MM.1S (cell line): ENCODE measurements at regions not wholly inside any gene's neighbourhood (a gene's known extent, or its start where the extent isn't known, plus 50 kb on each side); places are given as distances from the start of the nearest gene placed in this dataset.

Source experiments
- DNase-seq: peaks from one replicate; pipeline ENCODE4 v3.0.0-alpha.2; 2015
- H2AFZ ChIP-seq: fragments of 300-600 bp; sonication (generic); 2 replicates; pipeline ENCODE4 v1.6.0; 2016; ENCODE audit warnings: antibody characterized with exemption, low read length
- H3F3A ChIP-seq: fragments of 300-600 bp; sonication (generic); 2 replicates; pipeline ENCODE4 v1.6.1; 2016; ENCODE audit warnings: mild to moderate bottlenecking, antibody characterized with exemption, low read length, moderate library complexity, mixed read lengths; ENCODE audit not compliant: insufficient read depth
- H3K27ac ChIP-seq: fragments of 300-600 bp; sonication (generic); 2 replicates; pipeline ENCODE4 v1.5.1; 2016; ENCODE audit warnings: mild to moderate bottlenecking, low read length
- H3K27me3 ChIP-seq: fragments of 300-600 bp; sonication (generic); replicated peaks from 2 replicates; pipeline ENCODE4 v1.6.0; 2016; ENCODE audit warnings: low read length; ENCODE audit not compliant: insufficient read depth
- H3K36me3 ChIP-seq: fragments of 300-600 bp; sonication (generic); replicated peaks from 2 replicates; pipeline ENCODE4 v1.6.1; 2016; ENCODE audit warnings: mild to moderate bottlenecking, low read length, mixed read lengths; ENCODE audit not compliant: insufficient read depth
- H3K4me1 ChIP-seq: fragments of 300-600 bp; sonication (generic); 2 replicates; pipeline ENCODE4 v1.6.1; 2016; ENCODE audit warnings: low read length, mixed read lengths
- H3K4me2 ChIP-seq: fragments of 300-600 bp; sonication (generic); 2 replicates; pipeline ENCODE4 v1.6.0; 2016; ENCODE audit warnings: low read depth, low read length
- H3K4me3 ChIP-seq: fragments of 300-600 bp; sonication (generic); 2 replicates; pipeline ENCODE4 v1.5.1; 2016; ENCODE audit warnings: low read length, mixed read lengths
- H3K79me2 ChIP-seq: fragments of 300-600 bp; sonication (generic); 2 replicates; pipeline ENCODE4 v1.6.1; 2016; ENCODE audit warnings: mixed run types, low read length, mixed read lengths
- H3K9ac ChIP-seq: fragments of 300-600 bp; sonication (generic); 2 replicates; pipeline ENCODE4 v1.6.1; 2016; ENCODE audit warnings: low read length, mixed read lengths
- H3K9me2 ChIP-seq: fragments of 300-600 bp; sonication (generic); replicated peaks from 2 replicates; pipeline ENCODE4 v1.6.1; 2016; ENCODE audit warnings: mild to moderate bottlenecking, low read length, mixed read lengths; ENCODE audit not compliant: insufficient read depth
- H3K9me3 ChIP-seq: fragments of 300-600 bp; sonication (generic); replicated peaks from 2 replicates; pipeline ENCODE4 v1.6.1; 2016; ENCODE audit warnings: mild to moderate bottlenecking, low read length, mixed read lengths; ENCODE audit not compliant: insufficient read depth
- H4K20me1 ChIP-seq: fragments of 300-600 bp; sonication (generic); 2 replicates; pipeline ENCODE4 v1.6.1; 2016; ENCODE audit warnings: mild to moderate bottlenecking, low read length, moderate library complexity, mixed read lengths; ENCODE audit not compliant: insufficient read depth
- CTCF ChIP-seq: fragments of 300-600 bp; sonication (generic); IDR thresholded peaks from 2 replicates; pipeline ENCODE4 v1.5.1; 2016; ENCODE audit warnings: antibody characterized with exemption, low read length, mixed read lengths
- EZH2 ChIP-seq: fragments of 300-600 bp; sonication (generic); optimal IDR thresholded peaks from 2 replicates; pipeline ENCODE3; 2017; ENCODE audit warnings: low read depth, mild to moderate bottlenecking, antibody characterized with exemption, low read length, mixed read lengths
- EZH2phosphoT487 ChIP-seq: fragments of 300-600 bp; sonication (generic); IDR thresholded peaks from 2 replicates; pipeline ENCODE4 v1.6.1; 2018; ENCODE audit warnings: antibody characterized with exemption, low read length

GRCh38 chr21:16243396-16243795 is 513.6 kb downstream of the USP25 start:
- Histone ChIP-seq H3K4me2 (no peak overlapping the region), H3F3A (no peaks in the 10 kb centered on the region), H3K4me1 (no peaks in the 10 kb centered on the region), H3K27ac (no peak overlapping the region), H3K36me3 (no peaks in the 10 kb centered on the region), H3K9me3 (no peaks in the 10 kb centered on the region), H2AFZ (no peak overlapping the region), H4K20me1 (no peaks in the 10 kb centered on the region), H3K4me3 (no peak overlapping the region), H3K27me3 (no peaks in the 10 kb centered on the region), H3K9me2 (no peaks in the 10 kb centered on the region), H3K9ac (no peak overlapping the region), H3K79me2 (no peaks in the 10 kb centered on the region)
- no peak for DNase-seq
- TF ChIP-seq EZH2phosphoT487 (no peak), EZH2 (no peak), CTCF (no peak)

- no peak overlapping the region for H3K9ac ChIP-seq
- no peaks in the 10 kb centered on the region for H3F3A ChIP-seq
- H2AFZ ChIP-seq, result no peak overlapping the region
- H4K20me1 ChIP-seq, result no peaks in the 10 kb centered on the region
- no peaks in the 10 kb centered on the region for H3K9me2 ChIP-seq
- no peak overlapping the region for H3K4me3 ChIP-seq
- H3K27me3 ChIP-seq, result no peaks in the 10 kb centered on the region
- no peak for TF ChIP-seq EZH2phosphoT487
- TF ChIP-seq CTCF, result no peak
- TF ChIP-seq EZH2, result no peak
- no peak overlapping the region for H3K4me2 ChIP-seq
- no peak for DNase-seq
- H3K79me2 ChIP-seq, result no peaks in the 10 kb centered on the region
- no peak overlapping the region for H3K27ac ChIP-seq
- H3K9me3 ChIP-seq, result no peaks in the 10 kb centered on the region
- no peaks in the 10 kb centered on the region for H3K4me1 ChIP-seq
- no peaks in the 10 kb centered on the region for H3K36me3 ChIP-seq
Measured at GRCh38 chr21:16248705-16249104, 518.9 kb downstream of the USP25 start.

DNA sequence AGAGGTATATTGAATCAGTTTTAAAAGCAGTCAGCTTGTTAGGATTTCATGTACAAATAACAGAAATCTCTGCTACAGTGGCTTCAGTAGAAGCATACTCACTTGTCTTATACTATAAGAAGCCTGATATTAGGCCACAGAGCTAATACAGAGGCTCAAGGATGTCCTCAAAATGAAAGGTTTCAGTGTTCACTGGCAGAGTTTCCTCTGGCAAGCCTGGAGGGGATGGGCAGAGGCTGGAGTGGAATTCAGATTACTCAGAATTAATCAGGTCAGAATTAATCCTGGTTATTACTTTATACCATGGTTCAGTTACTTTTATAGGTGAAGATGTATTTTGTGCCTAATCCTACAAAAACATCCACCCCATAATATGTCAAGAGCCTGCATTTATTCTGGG is 520.5 kb downstream of the USP25 start:
- Histone ChIP-seq H4K20me1 (no peaks in the 10 kb centered on the region), H3F3A (no peaks in the 10 kb centered on the region), H3K9me3 (no peaks in the 10 kb centered on the region), H3K27me3 (no peaks in the 10 kb centered on the region), H3K9ac (no peak overlapping the region), H3K36me3 (no peaks in the 10 kb centered on the region), H3K27ac (no peak overlapping the region), H3K4me1 (no peaks in the 10 kb centered on the region), H3K79me2 (no peaks in the 10 kb centered on the region), H3K4me3 (no peak overlapping the region), H3K9me2 (no peaks in the 10 kb centered on the region), H3K4me2 (no peak overlapping the region), H2AFZ (no peak overlapping the region)
- TF ChIP-seq EZH2phosphoT487 (no peak), CTCF (no peak), EZH2 (no peak)
- no peak for DNase-seq
